LoVo (cell line): ENCODE measurements at regions not wholly inside any gene's neighbourhood (a gene's known extent, or its start where the extent isn't known, plus 50 kb on each side); places are given as distances from the start of the nearest gene placed in this dataset.
"Not testable (repeated sequence)": the region's sequence is repeated elsewhere in the genome, so short reads cannot be mapped to it uniquely, and the experiment has no call there.

ENCODE experiments used
- DNase-seq: peaks from one replicate; pipeline ENCODE4 v3.0.0-alpha.2; 2016; ENCODE audit warnings: low spot score

DNA sequence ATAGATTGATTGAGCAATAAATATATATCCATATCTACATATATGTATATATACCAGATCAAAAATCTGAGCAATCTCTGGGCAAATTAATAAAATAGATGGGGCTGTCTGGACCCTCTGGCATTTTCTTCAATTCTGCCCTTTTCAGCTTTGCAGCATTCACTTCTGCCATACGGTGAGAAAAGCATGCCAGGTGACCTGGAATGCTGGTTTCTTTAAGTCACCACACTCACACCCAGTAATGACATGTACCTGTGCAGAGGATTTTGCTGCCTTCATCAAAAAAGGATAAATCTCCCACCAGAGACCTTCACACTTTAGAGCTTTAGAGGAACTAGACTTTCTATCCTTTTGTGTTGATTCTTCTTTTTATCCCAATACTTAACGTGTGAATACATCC is 223.2 kb upstream of the NFIA start:
- DNase-seq: no peak

DNA sequence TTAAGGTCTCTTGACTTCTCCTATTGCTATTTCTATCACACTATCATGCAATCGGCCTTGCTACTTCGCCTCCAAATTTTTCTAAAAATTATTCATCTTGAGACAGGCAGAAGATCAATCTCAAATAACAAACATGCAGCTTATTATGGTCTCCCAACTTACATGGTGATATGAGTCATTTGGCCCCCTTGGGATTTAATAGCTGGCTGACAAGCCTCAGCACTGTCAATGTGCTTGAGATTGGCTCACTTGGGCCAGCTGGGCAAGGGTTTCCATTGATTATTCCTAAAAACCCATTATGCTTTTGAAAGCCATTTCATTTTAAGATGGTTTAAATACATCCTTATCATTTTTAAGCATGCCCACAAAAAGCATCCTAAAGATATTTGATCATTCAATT is 224.5 kb upstream of the NFIA start:
- DNase-seq: no peak

DNA sequence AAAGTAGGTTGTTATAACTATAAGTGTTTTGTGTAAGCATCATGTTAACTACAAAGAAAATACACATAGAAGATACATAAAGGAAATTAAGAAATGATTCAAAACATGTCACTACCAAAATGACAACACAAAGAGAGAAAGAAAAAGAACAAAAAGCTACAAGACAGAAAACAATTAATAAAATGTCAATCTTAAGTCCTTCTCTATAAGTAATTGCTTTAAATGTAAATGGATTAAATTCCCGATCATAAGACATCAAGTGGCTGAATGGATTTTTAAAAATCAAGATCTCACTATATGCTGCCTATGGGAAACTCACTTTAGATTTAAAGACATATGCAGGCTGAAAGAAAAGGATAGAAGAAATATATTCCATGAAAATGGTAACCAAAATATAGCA is 232.3 kb upstream of the NFIA start:
- DNase-seq: no peak

DNA sequence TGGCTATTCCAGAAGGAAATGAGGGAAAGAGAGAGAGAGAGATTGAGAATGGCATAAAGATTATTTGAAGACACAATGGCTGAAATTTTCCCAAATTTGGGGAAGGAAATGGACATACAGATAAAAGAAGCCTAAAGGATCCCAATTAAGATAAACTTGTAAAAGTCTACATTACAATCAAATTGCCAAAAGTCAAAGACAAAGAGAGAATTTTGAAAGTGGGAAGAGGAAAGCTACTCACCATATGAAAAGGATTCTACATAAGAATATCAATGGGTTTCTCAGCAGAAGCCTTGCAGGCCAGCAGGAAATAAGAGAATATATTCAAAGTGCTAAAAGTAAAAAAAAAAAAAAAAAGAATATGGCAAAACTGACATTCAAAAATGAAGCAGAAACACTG is 233.0 kb upstream of the NFIA start:
- no peak for DNase-seq

DNA sequence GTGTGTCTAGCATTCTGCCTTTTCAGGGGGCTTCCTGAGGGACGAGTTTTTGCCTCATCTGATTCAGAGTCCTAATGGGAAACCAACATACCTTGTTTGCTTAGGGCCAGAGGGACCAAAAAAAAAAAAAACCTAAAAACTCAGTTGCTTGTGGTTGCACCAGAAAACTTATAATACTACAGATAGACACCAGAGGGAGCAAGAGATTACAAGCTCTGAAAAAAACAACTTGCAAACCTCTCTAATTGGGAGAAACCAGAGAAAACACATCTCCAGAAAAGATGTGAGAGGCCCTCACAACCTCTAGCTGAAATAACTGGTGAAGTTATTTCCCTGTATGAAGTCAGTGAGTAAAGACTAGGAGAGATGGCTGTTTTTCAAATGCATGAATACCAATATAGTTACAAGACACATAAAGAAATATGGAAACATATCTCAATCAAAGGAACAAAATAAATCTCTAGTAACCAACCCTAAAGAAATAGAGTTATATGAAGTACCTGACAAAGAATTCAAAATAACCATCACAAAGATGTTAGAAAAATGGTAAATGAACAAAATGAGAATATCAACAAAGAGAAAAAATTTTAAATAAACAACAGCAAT is 233.7 kb upstream of the NFIA start:
- DNase-seq: peak; percentile 51

DNA sequence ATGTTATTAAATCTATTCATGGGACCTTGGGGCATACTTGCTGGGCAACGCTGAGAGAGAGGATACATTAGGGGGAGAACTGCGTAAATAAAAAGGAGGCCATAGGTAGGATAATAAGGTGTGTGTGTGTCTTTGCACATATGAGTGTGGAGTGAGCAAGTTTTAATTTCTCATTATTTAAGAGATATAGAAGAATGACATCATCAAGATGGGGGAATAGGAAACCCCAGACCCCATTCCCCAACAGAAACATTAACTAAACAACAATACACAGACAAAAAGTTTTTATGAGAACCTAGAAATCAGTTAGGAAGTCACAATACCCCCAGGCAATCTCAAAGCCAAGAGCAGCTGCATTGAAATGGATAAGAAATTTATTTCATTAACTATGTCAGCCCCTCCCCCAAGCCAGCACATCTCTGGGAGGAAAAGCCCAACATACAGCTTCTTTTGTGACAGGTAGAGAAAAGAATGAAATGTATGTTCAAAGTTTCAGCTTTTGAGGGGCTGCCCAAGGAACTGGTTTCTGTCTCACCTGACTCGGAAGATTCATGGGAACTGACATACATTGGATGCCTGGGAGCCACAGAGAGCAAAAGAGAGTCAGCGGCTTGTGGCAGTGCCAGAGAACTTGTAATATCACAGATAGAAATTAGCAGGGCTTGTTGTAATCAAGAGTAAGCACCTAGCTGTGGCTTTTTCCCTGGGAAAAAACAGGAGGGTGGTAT is 234.3 kb upstream of the NFIA start:
- DNase-seq: peak; percentile 7

DNA sequence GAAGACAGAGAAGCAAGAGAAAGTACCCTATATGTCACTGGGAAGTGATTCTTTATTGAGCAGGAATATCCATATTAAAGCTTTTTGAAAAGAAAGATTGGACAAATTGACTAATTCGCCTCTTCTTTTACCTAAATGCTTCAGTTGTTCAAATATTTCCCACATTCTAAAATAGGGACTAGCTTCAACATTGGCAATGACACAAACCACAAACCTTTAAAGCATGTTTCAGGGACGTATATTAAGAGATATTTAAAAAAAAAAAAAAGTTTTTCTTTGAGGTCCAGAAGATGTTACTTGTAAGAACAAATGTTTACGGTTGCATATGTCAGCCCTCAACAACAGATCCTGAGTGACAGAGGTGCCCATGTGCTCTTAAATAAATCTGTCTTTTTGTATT is 235.0 kb upstream of the NFIA start:
- DNase-seq: no peak

DNA sequence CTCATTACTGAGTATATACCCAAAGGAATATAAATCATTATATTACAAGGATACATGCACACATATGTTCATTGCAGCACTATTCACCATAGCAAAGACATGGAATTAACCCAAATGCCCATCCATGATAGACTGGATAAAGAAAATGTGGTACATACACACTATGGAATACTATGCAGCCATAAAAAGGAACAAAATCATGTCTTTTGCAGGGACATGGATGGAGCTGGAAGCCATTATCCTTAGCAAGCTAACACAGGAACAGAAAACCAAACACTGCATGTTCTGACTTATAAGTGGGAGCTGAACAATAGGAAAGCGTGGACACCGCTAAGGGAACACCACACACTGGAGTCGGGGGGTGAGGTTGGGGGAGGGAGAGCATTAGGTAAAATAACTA is 236.7 kb upstream of the NFIA start:
- DNase-seq: not testable (repeated sequence)

DNA sequence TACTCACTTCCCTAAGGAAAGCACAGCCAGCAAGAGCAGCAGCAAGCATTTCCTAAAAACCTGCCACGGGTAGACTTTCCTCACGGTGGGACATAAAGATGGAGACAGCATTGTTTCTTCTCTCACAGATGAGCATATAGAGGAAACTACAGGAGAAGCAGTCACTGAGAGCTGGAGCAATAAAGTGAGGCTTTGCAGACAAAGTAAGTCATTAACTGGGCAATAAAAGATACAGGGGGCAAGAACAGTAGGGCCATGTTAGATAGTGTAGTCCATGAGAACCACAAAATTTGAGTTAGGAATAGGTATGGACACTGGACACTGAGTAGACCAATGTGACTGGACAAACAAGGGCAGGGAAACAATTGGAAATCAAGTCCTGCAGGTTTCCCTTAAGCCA is 240.1 kb upstream of the NFIA start:
- no peak for DNase-seq

DNA sequence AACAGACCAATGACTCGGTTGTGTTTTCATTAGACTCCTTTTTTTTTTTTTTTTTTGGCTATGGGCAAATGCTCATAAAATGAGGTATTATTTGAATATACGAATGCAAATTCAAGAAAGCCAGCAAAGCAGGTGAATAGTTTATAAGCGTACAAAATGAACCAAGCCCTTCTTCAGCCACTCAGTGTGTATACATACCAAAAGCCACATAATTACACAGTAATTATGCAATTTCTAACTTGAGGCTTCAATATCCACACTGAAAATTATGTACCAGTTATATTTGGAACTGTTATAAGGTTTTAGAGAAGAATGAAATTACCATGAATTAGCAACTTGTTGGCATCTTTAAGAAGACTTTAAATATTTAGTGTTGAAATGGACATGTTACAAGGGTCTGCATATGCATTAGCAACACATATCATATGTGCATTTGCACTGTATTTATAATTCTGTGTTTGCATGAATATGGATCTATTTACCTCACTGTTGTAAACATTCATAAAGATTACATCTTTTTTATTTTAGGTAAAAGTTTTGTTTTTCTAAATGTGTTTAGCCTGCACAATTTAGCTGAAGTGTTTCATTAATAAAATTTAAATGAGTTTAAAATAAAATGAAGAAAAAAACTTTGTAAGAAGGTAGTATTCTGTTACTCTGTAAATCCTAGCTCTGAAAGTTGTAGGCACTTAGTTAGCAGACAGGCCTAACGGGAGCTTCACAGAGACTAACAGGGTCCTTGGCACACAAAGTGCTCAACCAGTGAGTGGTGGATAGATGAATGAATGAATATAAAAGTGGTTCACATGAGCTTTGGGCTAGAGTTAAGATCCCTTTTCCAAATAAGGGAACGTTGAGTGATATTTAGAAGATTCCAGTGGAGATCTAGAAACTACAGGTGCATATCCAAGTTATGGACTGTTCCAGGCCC is 241.0 kb upstream of the NFIA start:
- no peak for DNase-seq

DNA sequence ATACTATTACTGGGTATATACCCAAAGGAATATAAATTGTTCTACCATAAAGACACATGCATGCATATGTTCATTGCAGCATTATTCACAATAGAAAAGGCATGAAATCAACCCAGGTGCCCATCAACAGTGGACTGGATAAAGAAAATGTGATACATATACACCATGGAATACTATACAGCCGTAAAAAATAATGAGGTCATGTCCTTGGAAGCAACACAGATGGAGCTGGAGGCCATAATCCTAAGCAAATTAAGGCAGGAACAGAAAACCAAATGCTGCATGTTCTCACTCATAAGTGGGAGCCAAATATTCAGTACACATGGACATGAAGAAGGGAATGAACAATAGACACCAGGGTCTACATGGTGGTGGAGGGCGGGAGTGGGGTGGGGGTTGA is 241.9 kb upstream of the NFIA start:
- DNase-seq: not testable (repeated sequence)

DNA sequence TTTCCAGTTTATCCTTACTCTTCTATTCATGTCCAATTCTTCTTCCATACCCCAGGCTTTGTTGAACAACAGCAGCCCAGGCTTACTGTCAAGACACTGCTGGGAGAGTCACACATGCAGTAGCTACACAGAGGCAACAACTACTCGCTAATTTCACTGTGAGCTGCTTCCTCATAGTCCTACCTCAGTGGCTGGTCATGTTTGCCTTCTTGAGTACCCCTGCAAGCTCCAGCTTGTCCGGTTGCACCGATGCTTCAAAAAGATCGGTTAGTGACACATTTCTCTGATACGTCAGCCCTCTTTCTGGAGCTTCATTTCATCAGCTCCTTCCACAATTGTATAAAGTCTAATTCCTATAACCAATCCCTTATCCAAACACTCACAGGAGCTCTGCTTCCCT is 246.7 kb upstream of the NFIA start:
- DNase-seq: no peak

DNA sequence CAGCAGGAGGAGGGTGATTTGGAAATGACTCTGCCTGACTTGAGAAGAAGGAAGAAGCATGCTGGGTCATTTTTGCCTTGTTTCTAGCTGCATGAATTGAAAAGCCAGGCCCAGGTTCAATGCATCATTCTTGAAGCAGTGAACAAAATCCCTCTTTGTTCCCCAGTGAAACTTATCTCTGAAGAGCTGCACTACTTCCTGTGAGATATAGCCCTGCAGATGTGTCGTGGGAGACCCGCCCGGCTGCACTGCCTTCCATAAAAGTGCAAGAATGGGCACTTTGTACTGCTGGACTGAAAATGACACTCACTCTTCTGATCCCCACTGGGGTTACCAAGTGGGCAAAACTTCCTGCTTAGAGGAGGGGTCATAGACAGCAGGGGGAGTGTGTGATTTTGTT is 249.2 kb upstream of the NFIA start:
- DNase-seq: no peak

DNA sequence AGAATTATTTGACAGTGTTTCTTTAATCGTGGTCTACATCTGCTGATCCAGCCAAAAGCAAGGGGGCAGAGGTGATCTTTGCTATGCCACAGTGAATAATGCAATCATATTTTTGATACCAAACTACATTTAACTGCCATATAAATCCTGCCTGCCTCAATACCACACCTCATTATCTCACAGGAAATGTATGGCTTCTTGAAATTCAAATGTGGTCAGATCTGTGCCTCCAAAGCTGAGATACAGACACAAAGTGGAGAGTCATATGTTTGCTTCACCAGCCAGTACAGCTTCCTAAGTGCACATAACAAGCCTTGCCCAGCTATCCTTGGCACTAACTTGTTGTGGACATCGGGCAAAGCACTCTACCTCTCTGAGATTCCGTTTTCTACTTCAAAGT is 250.0 kb upstream of the NFIA start:
- DNase-seq: no peak

DNA sequence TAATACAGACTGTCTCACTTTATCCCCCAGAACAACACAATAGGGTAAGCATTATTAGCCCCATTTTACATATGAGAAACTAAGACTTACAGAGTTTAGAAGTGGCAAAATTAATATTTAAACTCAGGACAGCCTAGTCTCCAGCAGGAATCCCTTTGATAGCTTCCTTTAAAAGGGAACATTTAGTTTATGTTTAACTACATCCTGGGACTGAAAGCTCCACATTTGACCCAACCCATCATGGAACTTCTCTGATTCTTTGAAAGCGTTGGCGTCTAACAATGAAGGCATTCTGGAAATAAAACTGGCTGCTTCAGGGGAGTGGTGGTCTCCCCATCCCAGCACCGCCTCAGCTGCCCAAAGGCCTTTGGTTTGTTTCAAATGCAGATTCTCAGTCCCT is 250.6 kb upstream of the NFIA start:
- DNase-seq: no peak

DNA sequence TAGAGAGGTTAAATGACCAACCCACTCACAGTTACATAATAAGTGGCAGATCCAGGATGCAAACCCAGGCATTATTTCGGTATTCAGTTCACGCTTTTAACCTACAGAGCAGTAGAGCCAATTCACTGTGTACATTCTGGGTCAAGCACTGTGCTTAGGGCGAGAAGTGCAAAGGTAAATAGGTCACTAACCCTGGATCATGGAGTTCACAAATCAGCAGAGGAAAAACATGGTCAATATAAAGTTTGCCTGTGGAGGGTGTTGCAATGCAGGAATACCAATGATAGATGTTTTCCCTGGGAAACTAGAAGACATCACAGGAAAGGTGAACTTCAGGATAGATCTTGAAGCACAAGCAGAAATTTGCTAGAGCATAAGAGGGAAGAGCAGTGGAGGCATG is 253.4 kb upstream of the NFIA start:
- no peak for DNase-seq

DNA sequence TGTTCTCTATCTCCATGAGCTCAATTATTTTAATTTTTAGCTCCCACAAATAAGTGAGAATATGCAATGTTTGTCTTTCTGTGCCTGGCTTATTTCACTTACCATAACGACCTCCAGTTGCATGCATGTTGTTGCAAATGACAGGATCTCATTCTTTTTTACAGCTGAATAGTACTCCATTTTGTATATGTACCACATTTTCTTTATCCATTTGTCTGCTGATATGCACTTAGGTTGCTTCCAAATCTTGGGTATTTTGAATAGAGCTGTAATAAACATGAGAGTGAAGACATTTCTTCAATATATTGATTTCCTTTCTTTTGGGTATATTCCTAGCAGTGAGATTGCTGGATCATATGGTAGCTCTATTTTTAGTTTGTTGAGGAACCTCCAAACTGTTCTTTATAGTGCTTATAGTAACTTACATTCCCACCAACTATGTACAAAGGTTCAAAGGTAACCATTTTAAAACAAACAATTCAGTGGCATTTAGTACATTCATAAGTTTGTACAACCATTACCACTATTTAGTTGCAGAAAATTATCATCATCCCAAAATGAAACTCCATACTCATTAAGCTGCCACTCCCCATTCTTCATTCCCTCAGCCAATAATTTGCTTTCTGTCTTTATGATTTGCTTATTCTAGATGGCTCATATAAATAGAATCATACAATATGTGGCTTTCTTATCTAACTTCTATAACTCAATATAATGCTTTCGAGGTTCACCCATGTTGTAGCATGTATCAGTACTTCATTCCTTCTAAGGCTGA is 255.9 kb upstream of the NFIA start:
- no peak for DNase-seq

DNA sequence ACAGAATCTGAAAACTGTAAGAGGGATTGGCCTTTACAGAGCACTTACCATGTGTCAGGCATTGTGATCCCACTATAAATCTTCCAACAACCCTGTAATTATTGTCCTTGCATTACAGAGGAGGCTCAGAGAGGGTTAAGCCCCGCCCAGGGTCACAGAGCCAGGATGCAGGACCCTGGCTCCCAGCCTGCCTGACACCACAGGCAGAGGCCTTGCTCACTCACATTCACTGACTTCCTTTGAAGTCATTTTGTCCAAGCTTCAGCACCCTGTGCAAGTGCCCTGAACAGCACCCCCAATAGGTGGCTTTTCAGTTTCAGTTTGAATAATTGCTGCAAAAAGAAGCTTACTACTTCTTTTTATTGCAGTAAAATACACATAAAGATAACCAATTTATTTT is 256.8 kb upstream of the NFIA start:
- DNase-seq: peak; percentile 42

DNA sequence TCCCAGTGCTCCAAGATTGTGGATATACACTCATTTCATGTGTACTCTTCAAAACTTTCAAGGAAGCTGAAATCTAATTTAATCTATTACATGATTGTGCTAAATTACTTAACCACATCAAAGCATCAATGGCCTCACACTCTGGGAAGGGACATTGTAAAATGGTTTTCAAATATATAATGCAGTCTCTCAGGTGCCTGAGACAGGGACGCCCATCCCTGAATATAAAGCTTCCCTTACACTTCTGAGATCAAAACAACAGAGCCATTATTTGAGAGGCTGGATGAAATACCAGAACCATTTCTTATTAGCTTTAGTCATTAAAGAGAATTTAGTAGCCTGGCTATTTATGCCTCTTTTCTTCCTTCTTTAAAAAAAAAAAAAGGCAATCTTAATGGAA is 259.2 kb upstream of the NFIA start:
- DNase-seq: peak; percentile 34

DNA sequence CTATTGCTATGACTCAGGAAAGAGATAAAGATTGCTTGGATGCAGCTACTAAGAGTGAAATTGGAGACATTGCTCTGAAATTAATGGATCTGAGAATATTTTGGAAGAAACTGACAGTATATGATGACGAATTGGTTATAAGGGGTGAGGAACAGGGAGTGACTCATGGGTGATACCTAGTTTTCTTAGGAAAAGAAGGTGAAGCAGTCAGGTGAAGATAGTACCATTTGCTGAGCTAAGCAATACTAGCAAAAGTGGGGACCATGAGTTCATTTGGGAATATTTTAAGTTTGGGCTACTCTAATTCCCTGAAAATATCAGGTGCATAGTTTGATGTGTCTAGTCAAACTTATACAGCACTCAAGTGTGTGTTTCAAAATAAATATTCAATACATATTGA is 260.1 kb upstream of the NFIA start:
- DNase-seq: no peak

DNA sequence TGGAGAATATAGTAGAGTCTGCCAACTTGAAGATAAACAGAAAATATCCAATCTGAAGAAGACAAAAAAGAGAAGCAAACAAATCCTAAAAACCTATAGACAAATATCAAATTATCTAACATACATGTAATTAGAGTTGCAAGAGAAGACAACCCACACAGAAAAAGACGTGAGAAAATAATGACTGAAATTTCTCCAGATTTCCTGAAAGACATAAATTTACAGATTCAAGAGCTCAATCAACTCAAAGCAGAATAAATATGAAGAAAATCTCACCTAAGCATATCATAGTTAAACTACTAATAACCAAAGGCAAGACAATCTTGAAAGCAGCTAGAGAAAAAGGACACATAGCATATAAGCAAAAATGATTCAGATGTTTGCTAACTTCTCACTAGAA is 261.2 kb upstream of the NFIA start:
- no peak for DNase-seq

DNA sequence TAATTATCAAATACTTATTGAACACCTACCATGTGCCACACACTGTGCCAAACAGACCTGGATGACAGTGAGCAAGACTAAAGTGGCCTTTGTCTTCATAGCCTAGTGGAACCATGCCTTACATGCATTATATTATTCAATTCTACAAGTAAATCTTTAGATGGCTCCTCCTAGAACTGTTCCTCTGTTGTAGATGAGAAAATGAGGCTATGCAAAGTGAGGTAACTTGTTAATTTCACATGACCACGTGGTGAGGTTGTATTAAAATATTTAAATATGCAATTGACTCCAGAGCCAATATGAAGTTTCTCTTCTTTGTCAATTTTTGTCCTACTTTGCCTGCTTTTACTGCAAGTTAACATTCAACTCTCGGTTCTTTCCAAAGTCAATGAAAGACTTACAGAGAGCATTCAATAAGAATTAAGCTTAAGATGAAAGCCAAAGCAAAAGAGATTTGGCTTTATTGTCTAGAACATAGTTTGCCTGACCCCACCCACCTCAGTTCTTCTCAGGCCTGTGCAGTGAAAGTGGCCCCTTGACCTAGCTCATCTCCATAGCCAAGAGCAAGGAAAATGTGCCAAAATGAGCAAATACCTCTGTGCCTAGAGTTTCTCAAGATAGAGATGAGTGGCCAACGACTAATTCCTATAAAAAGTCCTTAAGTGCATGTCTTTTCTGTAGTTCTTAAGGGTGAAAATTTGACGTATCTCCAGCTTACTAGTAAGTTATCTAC is 263.2 kb upstream of the NFIA start:
- DNase-seq: no peak
